GM23338 (cell line): ENCODE measurements at regions not wholly inside any gene's neighbourhood (a gene's known extent, or its start where the extent isn't known, plus 50 kb on each side); places are given as distances from the start of the nearest gene placed in this dataset.
A peak's percentile ranks its signal among the peaks of the same experiment; 100 is the strongest.

Experiments used
- ATAC-seq: fragments of 200-7000 bp; cut with Tn5 transposase; 3 replicates; pipeline ENCODE4 v1.9.1; 2020
- DNase-seq: peaks from one replicate; pipeline ENCODE4 v3.0.0-alpha.2; 2015; ENCODE audit warnings: low spot score
- H2AFZ ChIP-seq: fragments of 200-600 bp; sonication (generic); 2 replicates; pipeline ENCODE4 v1.8.0; 2016; ENCODE audit warnings: antibody characterized with exemption, mild to moderate bottlenecking, moderate library complexity
- H3F3A ChIP-seq: fragments of 200-600 bp; sonication (generic); replicated peaks from 2 replicates; pipeline ENCODE4 v1.8.0; 2017; ENCODE audit warnings: antibody characterized with exemption, mixed run types, low read depth
- H3K27ac ChIP-seq: fragments of 200-600 bp; sonication (generic); 2 replicates; pipeline ENCODE4 v1.6.1; 2016; ENCODE audit warnings: low read depth
- H3K27me3 ChIP-seq: fragments of 200-600 bp; sonication (generic); 2 replicates; pipeline ENCODE4 v1.8.0; 2016; ENCODE audit warnings: mild to moderate bottlenecking, mixed run types, moderate library complexity; ENCODE audit not compliant: insufficient read depth
- H3K36me3 ChIP-seq: fragments of 200-600 bp; sonication (generic); 2 replicates; pipeline ENCODE4 v1.8.0; 2016; ENCODE audit warnings: mild to moderate bottlenecking; ENCODE audit not compliant: insufficient read depth
- H3K4me1 ChIP-seq: fragments of 200-600 bp; sonication (generic); 2 replicates; pipeline ENCODE4 v1.8.0; 2016; ENCODE audit warnings: mild to moderate bottlenecking, moderate library complexity; ENCODE audit not compliant: insufficient read depth
- H3K4me2 ChIP-seq: fragments of 200-600 bp; sonication (generic); 2 replicates; pipeline ENCODE4 v1.7.1; 2017; ENCODE audit warnings: mixed run types
- H3K4me3 ChIP-seq: fragments of 200-600 bp; sonication (generic); 2 replicates; pipeline ENCODE4 v1.6.1; 2016; ENCODE audit warnings: mixed run types
- H3K79me2 ChIP-seq: fragments of 200-600 bp; sonication (generic); replicated peaks from 2 replicates; pipeline ENCODE4 v1.8.0; 2017; ENCODE audit warnings: mild to moderate bottlenecking; ENCODE audit not compliant: insufficient read depth
- H3K9me2 ChIP-seq: fragments of 200-600 bp; sonication (generic); 2 replicates; pipeline ENCODE4 v1.8.0; 2017; ENCODE audit not compliant: insufficient read depth
- H4K20me1 ChIP-seq: fragments of 200-600 bp; sonication (generic); replicated peaks from 2 replicates; pipeline ENCODE4 v1.8.0; 2017; ENCODE audit warnings: mild to moderate bottlenecking; ENCODE audit not compliant: insufficient read depth
- H3K27ac Mint-ChIP-seq: 2 replicates; pipeline ENCODE4 v1.8.0; 2020; ENCODE audit warnings: inconsistent platforms, mild to moderate bottlenecking, moderate library complexity, mixed read lengths
- H3K27me3 Mint-ChIP-seq: 3 replicates; pipeline ENCODE4 v1.8.0; 2022; ENCODE audit warnings: low read depth, mild to moderate bottlenecking, moderate library complexity, mixed read lengths, inconsistent platforms; ENCODE audit not compliant: insufficient read depth, poor library complexity
- H3K36me3 Mint-ChIP-seq: 3 replicates; pipeline ENCODE4 v1.8.0; 2021; ENCODE audit warnings: low read depth, mild to moderate bottlenecking, inconsistent platforms, moderate library complexity, mixed read lengths
- H3K4me1 Mint-ChIP-seq: 3 replicates; pipeline ENCODE4 v1.8.0; 2020; ENCODE audit warnings: mild to moderate bottlenecking, inconsistent platforms, mixed read lengths
- H3K4me3 Mint-ChIP-seq: 3 replicates; pipeline ENCODE4 v1.8.0; 2021; ENCODE audit warnings: moderate library complexity, mild to moderate bottlenecking, inconsistent platforms, mixed read lengths
- H3K9me3 Mint-ChIP-seq: 3 replicates; pipeline ENCODE4 v1.8.0; 2020; ENCODE audit warnings: moderate library complexity, mild to moderate bottlenecking, inconsistent platforms, mixed read lengths
- CREB1 ChIP-seq: fragments of 250-450 bp; sonication (Bioruptor Pico); IDR thresholded peaks from 2 replicates; pipeline ENCODE4 v1.5.0; 2020; ENCODE audit warnings: low read depth, mild to moderate bottlenecking, moderate library complexity
- CTCF ChIP-seq, 2 experiments: fragments of 200-600 bp in 1 of 2; sonication (generic) in 1 of 2; conservative IDR thresholded peaks; 2 replicates each; pipeline versions ENCODE4 v1.5.1 to v1.6.1; 2016 to 2017; ENCODE audit warnings: antibody characterized with exemption in 2 of 2, low read depth in 2 of 2, mild to moderate bottlenecking in 2 of 2, moderate library complexity in 1 of 2
- EZH2 ChIP-seq: fragments of 200-600 bp; sonication (generic); IDR thresholded peaks from one replicate; pipeline ENCODE4 v1.8.0; 2017; ENCODE audit warnings: antibody characterized with exemption, mild to moderate bottlenecking, low read depth; ENCODE audit not compliant: unreplicated experiment
- EZH2phosphoT487 ChIP-seq: fragments of 200-600 bp; sonication (generic); IDR thresholded peaks from one replicate; pipeline ENCODE4 v1.8.1; 2018; ENCODE audit warnings: antibody characterized with exemption; ENCODE audit not compliant: unreplicated experiment
- JUNB ChIP-seq: IDR thresholded peaks from one replicate; pipeline ENCODE4 v1.6.1; 2016; ENCODE audit warnings: antibody characterized with exemption; ENCODE audit not compliant: unreplicated experiment
- NANOG ChIP-seq: IDR thresholded peaks from 2 replicates; pipeline ENCODE4 v1.6.1; 2016; ENCODE audit warnings: antibody characterized with exemption, borderline replicate concordance
- POLR2AphosphoS5 ChIP-seq: IDR thresholded peaks from 2 replicates; pipeline ENCODE4 v1.6.1; 2016; ENCODE audit warnings: antibody characterized with exemption, low read depth
- STAT1 ChIP-seq: IDR thresholded peaks from one replicate; pipeline ENCODE4 v1.6.1; 2016; ENCODE audit warnings: antibody characterized with exemption; ENCODE audit not compliant: unreplicated experiment
- ZNF114 ChIP-seq: fragments of 250-450 bp; sonication (Bioruptor Pico); IDR thresholded peaks from 2 replicates; pipeline ENCODE4 v1.5.0; 2020; ENCODE audit warnings: mild to moderate bottlenecking, moderate library complexity
- ZNF331 ChIP-seq: fragments of 250-450 bp; sonication (Bioruptor Pico); IDR thresholded peaks from 2 replicates; pipeline ENCODE4 v1.5.0; 2020; ENCODE audit warnings: low read depth, mild to moderate bottlenecking, moderate library complexity
- ZNF462 ChIP-seq: fragments of 250-450 bp; sonication (Bioruptor Pico); IDR thresholded peaks from 2 replicates; pipeline ENCODE4 v1.5.0; 2020; ENCODE audit warnings: mild to moderate bottlenecking, moderate library complexity
- TF ChIP-seq, protein P1 (sequence below): IDR thresholded peaks from 2 replicates; pipeline ENCODE4 v1.6.1; 2016; ENCODE audit warnings: antibody characterized with exemption

DNA sequence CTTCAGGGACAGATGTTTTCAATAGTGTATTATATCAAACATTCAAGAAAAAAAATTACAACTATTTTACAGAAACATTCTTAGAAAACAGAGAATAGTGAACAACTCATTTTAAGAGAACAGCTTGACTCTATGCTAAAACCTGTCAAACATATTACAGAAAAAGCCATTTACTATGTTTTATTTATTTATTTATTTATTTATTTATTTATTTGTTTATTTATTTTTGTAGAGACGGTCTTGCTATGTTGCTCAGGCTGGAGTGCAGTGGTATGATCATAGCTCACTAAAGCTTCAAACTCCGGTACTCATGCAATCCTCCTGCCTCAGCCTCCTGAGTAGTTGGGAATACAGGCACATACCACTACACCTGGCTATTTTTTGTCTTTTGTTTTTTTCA lies 317.9 kb upstream of the HTR1E start (continued):
- TF ChIP-seq CREB1 (CRISPR knock-in tag) (no peak), EZH2 (no peak), ZNF331 (CRISPR knock-in tag) (no peak), EZH2phosphoT487 (no peak), JUNB (no peak), STAT1 (no peak)
- TF ChIP-seq, protein P1, sequence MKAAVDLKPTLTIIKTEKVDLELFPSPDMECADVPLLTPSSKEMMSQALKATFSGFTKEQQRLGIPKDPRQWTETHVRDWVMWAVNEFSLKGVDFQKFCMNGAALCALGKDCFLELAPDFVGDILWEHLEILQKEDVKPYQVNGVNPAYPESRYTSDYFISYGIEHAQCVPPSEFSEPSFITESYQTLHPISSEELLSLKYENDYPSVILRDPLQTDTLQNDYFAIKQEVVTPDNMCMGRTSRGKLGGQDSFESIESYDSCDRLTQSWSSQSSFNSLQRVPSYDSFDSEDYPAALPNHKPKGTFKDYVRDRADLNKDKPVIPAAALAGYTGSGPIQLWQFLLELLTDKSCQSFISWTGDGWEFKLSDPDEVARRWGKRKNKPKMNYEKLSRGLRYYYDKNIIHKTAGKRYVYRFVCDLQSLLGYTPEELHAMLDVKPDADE: no peak

DNA sequence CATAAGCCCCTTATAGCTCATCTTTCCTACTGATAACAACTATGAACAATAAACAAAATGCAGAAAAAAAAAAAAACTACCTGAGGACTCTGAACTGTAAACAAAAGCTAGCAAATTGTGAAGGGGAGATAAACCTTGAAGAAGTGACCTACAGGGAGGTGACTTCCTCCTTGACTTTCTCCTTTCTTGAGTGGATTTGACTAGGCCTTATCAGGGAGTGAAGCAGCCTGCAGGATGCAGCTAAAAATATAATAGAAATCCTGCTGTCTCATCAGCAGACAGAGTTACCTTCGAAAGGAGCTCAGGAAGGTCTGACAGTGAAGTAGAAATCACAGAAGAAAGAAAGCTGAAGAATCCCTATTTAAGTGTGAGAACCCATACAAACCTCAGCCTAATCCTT lies 322.0 kb upstream of the HTR1E start:
- peaks cover 3% of the 10 kb centered on the region for H3K9me3 Mint-ChIP-seq
- H3K27me3 ChIP-seq: no peaks in the 10 kb centered on the region
- H4K20me1 ChIP-seq: no peaks in the 10 kb centered on the region
- no peak overlapping the region for H3K4me2 ChIP-seq
- no peak overlapping the region for H3K4me3 Mint-ChIP-seq
- no peaks in the 10 kb centered on the region for H3K27me3 Mint-ChIP-seq
- H2AFZ ChIP-seq: peak overlapping the region; percentile 61; the same call in 1 of the 2 replicates
- H3K9me2 ChIP-seq: no peaks in the 10 kb centered on the region
- H3F3A ChIP-seq: no peaks in the 10 kb centered on the region
- ATAC-seq: no peak
- H3K27ac ChIP-seq: no peak overlapping the region
- peaks cover under 1% of the 10 kb centered on the region; the same call in 1 of the 3 replicates for H3K36me3 Mint-ChIP-seq
- no peak for DNase-seq
- no peaks in the 10 kb centered on the region for H3K79me2 ChIP-seq
- H3K27ac Mint-ChIP-seq: peak overlapping the region; percentile 59; the same call in 1 of the 2 replicates
- no peaks in the 10 kb centered on the region for H3K4me1 Mint-ChIP-seq
- no peak for TF ChIP-seq EZH2
- TF ChIP-seq JUNB: no peak
- TF ChIP-seq CREB1 (CRISPR knock-in tag): no peak
- TF ChIP-seq ZNF114: no peak
- TF ChIP-seq POLR2AphosphoS5: no peak
- TF ChIP-seq NANOG: no peak
- no peak for TF ChIP-seq ZNF462 (CRISPR knock-in tag)
- TF ChIP-seq EZH2phosphoT487: no peak
- TF ChIP-seq, protein P1: no peak
- no peak for TF ChIP-seq CTCF (conservative IDR thresholded peaks at IDR 0.05; ENCODE audit: low read depth in 2 of 2)
- H3K4me1 ChIP-seq: no peaks in the 10 kb centered on the region
- H3K4me3 ChIP-seq: no peak overlapping the region
- no peaks in the 10 kb centered on the region for H3K36me3 ChIP-seq
